GM10248 (cell line): ENCODE measurements at regions not wholly inside any gene's neighbourhood (a gene's known extent, or its start where the extent isn't known, plus 50 kb on each side); places are given as distances from the start of the nearest gene placed in this dataset.

Source experiments
- CTCF ChIA-PET: fragments of 300-600 bp; sonication (Branson Sonifier 250); formaldehyde crosslinking; extraction: SDS; loops from one replicate; lab custom pipeline; 2021; ENCODE audit warnings: antibody characterized with exemption; lab: Yijun Ruan, JAX
- POLR2A ChIA-PET: fragments of 350-650 bp; sonication (Branson Sonifier 250); formaldehyde crosslinking; extraction: SDS; loops from one replicate; lab custom pipeline; 2020; ENCODE audit warnings: antibody characterized with exemption; lab: Yijun Ruan, JAX
- DNase-seq: peaks from one replicate; pipeline ENCODE4 v3.0.0; 2012; ENCODE audit errors: extremely low spot score
- TF ChIP-seq, protein P1 (sequence below): IDR thresholded peaks from 2 replicates; pipeline ENCODE4 v1.5.1; 2012; ENCODE audit warnings: mild to moderate bottlenecking, low read depth; ENCODE audit errors: extremely low read depth, missing control alignments, control extremely low read depth

DNA sequence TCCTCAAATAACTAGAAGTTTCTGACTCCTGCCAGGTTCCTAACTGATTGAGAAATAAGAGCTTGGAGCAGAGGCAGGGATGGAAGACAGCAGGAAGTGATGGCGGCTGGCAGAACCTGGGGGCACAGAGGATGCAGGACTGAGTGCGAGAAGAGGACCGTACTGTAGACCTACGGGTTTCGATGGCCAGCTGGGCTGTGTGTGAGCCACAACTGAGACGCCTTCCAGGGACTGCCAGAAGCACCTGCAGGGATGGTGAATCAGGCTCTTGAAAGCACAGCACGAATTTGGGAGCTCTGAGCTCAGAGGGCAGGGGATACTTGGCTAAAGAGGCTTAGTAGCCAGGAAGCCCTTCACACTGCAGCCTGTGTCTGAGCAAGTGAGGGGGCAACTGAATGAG, 165.6 kb downstream of the ABHD5 start:
- ChIA-PET CTCF (interaction anchor here (0.7 to 4.6 kb wide), 44 partner anchors 10 to 406 kb away, joined by 3 to 69 read pairs (median 4); no protein-coding TSS in a partner anchor), POLR2A (no interaction called here)
- TF ChIP-seq, protein P1, sequence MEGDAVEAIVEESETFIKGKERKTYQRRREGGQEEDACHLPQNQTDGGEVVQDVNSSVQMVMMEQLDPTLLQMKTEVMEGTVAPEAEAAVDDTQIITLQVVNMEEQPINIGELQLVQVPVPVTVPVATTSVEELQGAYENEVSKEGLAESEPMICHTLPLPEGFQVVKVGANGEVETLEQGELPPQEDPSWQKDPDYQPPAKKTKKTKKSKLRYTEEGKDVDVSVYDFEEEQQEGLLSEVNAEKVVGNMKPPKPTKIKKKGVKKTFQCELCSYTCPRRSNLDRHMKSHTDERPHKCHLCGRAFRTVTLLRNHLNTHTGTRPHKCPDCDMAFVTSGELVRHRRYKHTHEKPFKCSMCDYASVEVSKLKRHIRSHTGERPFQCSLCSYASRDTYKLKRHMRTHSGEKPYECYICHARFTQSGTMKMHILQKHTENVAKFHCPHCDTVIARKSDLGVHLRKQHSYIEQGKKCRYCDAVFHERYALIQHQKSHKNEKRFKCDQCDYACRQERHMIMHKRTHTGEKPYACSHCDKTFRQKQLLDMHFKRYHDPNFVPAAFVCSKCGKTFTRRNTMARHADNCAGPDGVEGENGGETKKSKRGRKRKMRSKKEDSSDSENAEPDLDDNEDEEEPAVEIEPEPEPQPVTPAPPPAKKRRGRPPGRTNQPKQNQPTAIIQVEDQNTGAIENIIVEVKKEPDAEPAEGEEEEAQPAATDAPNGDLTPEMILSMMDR: no peak
- DNase-seq: no peak

DNA sequence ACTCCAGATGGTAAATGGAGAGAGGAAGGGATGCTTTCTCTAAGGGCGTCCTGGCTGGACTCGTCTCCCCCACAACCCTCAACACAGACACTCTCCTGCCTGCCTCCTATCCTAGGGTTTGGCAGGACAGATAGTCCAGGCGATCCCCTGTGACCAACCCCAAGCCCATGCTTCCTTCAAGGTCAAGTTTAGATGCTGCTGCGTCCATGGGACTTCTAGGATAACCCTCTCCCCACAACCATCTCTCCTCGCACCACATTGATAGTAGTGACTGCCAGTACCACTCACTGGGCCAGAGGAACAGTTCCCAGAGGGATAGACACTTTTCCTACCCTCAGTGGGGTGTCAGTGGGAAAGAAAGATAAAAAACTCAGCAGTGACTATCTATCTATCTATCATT, 166.0 kb downstream of the ABHD5 start:
- TF ChIP-seq, protein P1: no peak
- ChIA-PET CTCF (interaction anchor here (0.8 to 4.6 kb wide), 15 partner anchors 10 to 405 kb away, joined by 3 to 69 read pairs (median 5); no protein-coding TSS in a partner anchor), POLR2A (no interaction called here)

DNA sequence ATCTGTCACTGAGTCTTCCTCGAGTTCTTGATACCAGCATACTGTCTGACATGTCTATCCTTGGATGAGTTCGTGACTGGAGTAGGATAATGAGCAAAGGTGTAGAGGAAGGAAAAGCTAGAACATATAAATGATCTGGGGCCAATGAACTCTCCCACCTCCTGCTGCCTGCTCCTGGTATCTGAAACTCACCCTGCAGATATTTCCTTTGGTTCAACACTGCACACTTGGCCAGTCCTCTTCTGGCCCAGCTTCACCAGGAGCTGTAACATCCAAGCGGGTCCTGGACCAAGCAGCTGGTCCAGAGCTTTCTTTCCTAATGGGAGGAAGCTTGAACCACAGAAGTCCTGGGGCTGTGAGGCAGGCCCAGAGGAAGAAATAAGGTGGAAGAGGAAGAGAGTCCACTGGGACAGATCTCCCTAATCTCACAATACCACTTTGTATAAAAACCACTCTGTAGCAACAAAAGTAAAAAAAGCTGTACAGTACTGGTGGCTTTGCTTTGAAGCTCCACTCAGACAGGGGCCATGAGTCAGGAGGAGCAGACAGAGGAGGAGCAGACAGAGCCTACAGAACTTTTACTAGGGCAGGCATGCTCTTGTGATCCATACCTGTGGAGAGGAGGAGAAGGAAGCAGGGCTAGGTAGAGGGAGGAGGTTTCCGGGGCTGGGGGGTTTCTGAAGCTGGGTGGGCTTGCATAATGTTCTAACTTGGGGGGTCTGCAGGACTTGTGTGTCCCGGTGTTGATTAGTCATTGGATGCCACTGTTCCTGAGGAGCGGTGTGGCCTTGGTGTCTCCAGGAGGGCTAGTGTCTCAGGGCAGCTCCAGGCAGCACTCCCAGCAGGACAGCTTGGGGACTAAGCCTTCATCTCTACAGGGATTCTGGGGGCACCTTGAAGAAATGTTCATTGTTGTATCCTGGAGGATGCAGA, 166.9 kb downstream of the ABHD5 start:
- CTCF ChIA-PET: interaction anchor here (1.1 to 4.6 kb wide), 4 partner anchors 9 to 342 kb away, joined by 4 to 69 read pairs (median 19); no protein-coding TSS in a partner anchor
- no peak for DNase-seq
- POLR2A ChIA-PET: no interaction called here
- TF ChIP-seq, protein P1: no peak

More for the DNA sequence above, 166.0 kb downstream of the ABHD5 start:
- no peak for DNase-seq

DNA sequence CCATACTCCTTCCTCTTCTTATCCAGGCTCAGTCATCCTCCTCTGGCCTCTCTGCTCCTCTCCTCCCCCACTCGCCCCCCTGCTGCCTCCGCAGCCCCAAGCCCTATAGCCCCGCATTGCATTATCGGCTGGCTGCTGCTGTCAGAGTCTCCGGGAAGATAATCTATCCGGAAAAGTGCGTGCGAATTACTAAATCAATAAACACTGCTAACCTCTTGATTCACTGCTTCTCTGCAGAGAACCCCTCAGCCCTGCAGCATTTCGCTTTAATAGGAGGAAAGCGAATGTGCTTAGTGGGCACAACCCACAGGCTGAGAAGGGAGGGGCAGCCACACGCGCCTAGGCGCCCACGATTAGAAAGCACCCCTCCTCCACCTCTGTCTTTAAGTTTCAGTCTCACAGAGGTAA, 167.6 kb downstream of the ABHD5 start:
- ChIA-PET CTCF (interaction anchor here (1.1 to 4.6 kb wide), 3 partner anchors 16 to 341 kb away, joined by 4 to 69 read pairs (median 4); no protein-coding TSS in a partner anchor), POLR2A (no interaction called here)
- DNase-seq: no peak
- TF ChIP-seq, protein P1: no peak

GRCh38 chr3:43859766-43860165, 169.0 kb downstream of the ABHD5 start:
- ChIA-PET POLR2A (no interaction called here), CTCF (interaction anchor here (0.9 to 1.6 kb wide), 4 partner anchors 9 to 84 kb away, joined by 3 to 4 read pairs (median 4); no protein-coding TSS in a partner anchor)
- TF ChIP-seq, protein P1: no peak
- no peak for DNase-seq

GRCh38 chr3:43861635-43862034, 170.9 kb downstream of the ABHD5 start:
- ChIA-PET POLR2A (no interaction called here), CTCF (interaction anchor here (0.9 kb wide), 1 partner anchor 23 kb away, joined by 3 read pairs; no protein-coding TSS in a partner anchor)
- no peak for DNase-seq
- TF ChIP-seq, protein P1: no peak
